GM23248 (cell line): ENCODE measurements at regions not wholly inside any gene's neighbourhood (a gene's known extent, or its start where the extent isn't known, plus 50 kb on each side); places are given as distances from the start of the nearest gene placed in this dataset.

ENCODE experiments used
- DNase-seq: peaks from one replicate; pipeline ENCODE4 v3.0.0-alpha.2; 2015
- H2AFZ ChIP-seq: fragments of 200-600 bp; sonication (generic); 2 replicates; pipeline ENCODE4 v1.6.1; 2016; ENCODE audit warnings: antibody characterized with exemption
- H3F3A ChIP-seq: fragments of 200-600 bp; sonication (generic); 2 replicates; pipeline ENCODE4 v1.6.1; 2016; ENCODE audit warnings: mild to moderate bottlenecking, antibody characterized with exemption, mixed run types; ENCODE audit not compliant: insufficient read depth
- H3K27ac ChIP-seq: fragments of 200-600 bp; sonication (generic); 2 replicates; pipeline ENCODE4 v1.5.1; 2016; ENCODE audit warnings: mild to moderate bottlenecking
- H3K27me3 ChIP-seq: fragments of 200-600 bp; sonication (generic); replicated peaks from 2 replicates; pipeline ENCODE4 v1.6.1; 2016; ENCODE audit warnings: mild to moderate bottlenecking; ENCODE audit not compliant: insufficient read depth
- H3K36me3 ChIP-seq: fragments of 200-600 bp; sonication (generic); 2 replicates; pipeline ENCODE4 v1.6.1; 2016; ENCODE audit warnings: low read depth, mild to moderate bottlenecking
- H3K4me1 ChIP-seq: fragments of 200-600 bp; sonication (generic); 2 replicates; pipeline ENCODE4 v1.6.1; 2016; ENCODE audit warnings: mild to moderate bottlenecking; ENCODE audit not compliant: insufficient read depth
- H3K4me2 ChIP-seq: fragments of 200-600 bp; sonication (generic); one replicate; pipeline ENCODE4 v1.6.1; 2016; ENCODE audit warnings: mild to moderate bottlenecking; ENCODE audit not compliant: unreplicated experiment
- H3K4me3 ChIP-seq: fragments of 200-600 bp; sonication (generic); 2 replicates; pipeline ENCODE4 v1.5.1; 2016; ENCODE audit warnings: mild to moderate bottlenecking
- H3K79me2 ChIP-seq: fragments of 200-600 bp; sonication (generic); 2 replicates; pipeline ENCODE4 v1.6.1; 2016; ENCODE audit warnings: mild to moderate bottlenecking; ENCODE audit not compliant: insufficient read depth
- H3K9ac ChIP-seq: fragments of 200-600 bp; sonication (generic); 2 replicates; pipeline ENCODE4 v1.6.1; 2016; ENCODE audit warnings: mild to moderate bottlenecking
- H3K9me2 ChIP-seq: fragments of 200-600 bp; sonication (generic); 2 replicates; pipeline ENCODE4 v1.6.1; 2016; ENCODE audit warnings: mixed run types, mild to moderate bottlenecking, moderate library complexity; ENCODE audit not compliant: insufficient read depth
- H3K9me3 ChIP-seq: fragments of 200-600 bp; sonication (generic); one replicate; pipeline ENCODE4 v1.6.1; 2017; ENCODE audit warnings: low read depth
- H4K20me1 ChIP-seq: fragments of 200-600 bp; sonication (generic); 2 replicates; pipeline ENCODE4 v1.6.0; 2016; ENCODE audit not compliant: insufficient read depth
- EZH2 ChIP-seq: fragments of 200-600 bp; sonication (generic); IDR thresholded peaks from 2 replicates; pipeline ENCODE4 v1.6.1; 2018; ENCODE audit warnings: antibody characterized with exemption, mild to moderate bottlenecking; ENCODE audit not compliant: insufficient read depth, poor library complexity, severe bottlenecking
- EZH2phosphoT487 ChIP-seq: fragments of 200-600 bp; sonication (generic); IDR thresholded peaks from 2 replicates; pipeline ENCODE4 v1.6.1; 2018; ENCODE audit warnings: antibody characterized with exemption, moderate library complexity, mild to moderate bottlenecking, low read depth; ENCODE audit not compliant: insufficient read depth
- WGBS, 2 experiments: methylation state at CpG; one replicate each; pipeline ENCODE4 v1.1.6; 2015 to 2017; ENCODE audit warnings: low lambda C conversion rate in 2 of 2, low coverage in 1 of 2; ENCODE audit errors: missing lambda C conversion rate in 2 of 2; 5-methylcytosine and 5-hydroxymethylcytosine counted together
- in situ Hi-C: fragments of 300-500 bp; cut with MboI; formaldehyde crosslinking; loops from 2 replicates; pipeline ENCODE4 v1.15.0; 2020

- no peaks in the 10 kb centered on the region for H3K9me2 ChIP-seq
- H3K9me3 ChIP-seq = no peaks in the 10 kb centered on the region
- no peaks in the 10 kb centered on the region for H3F3A ChIP-seq
- H3K27ac ChIP-seq = no peak overlapping the region
- no peak overlapping the region for H3K4me3 ChIP-seq
- TF ChIP-seq EZH2phosphoT487 (no peak), EZH2 (peak; percentile 3)
- in situ Hi-C loops = no loop called here
- peaks cover 43% of the 10 kb centered on the region for H3K27me3 ChIP-seq
- WGBS, 2 experiments = 4 to 7% methylated on average over 25 to 30 of the region's 32 CpGs
- no peak overlapping the region for H3K4me2 ChIP-seq
- no peaks in the 10 kb centered on the region for H3K36me3 ChIP-seq
- no peaks in the 10 kb centered on the region for H4K20me1 ChIP-seq
- no peaks in the 10 kb centered on the region for H3K4me1 ChIP-seq
- no peak for DNase-seq
- no peak overlapping the region for H2AFZ ChIP-seq
- H3K9ac ChIP-seq = no peak overlapping the region
- H3K79me2 ChIP-seq = no peaks in the 10 kb centered on the region
Measured at GRCh38 chr20:62550087-62550632, 74.4 kb upstream of the GATA5 start.

- in situ Hi-C loops = no loop called here
- Histone ChIP-seq H3K9me2 (no peaks in the 10 kb centered on the region), H3K79me2 (no peaks in the 10 kb centered on the region), H2AFZ (no peak overlapping the region), H3K9me3 (no peaks in the 10 kb centered on the region), H3K4me1 (no peaks in the 10 kb centered on the region), H3K4me2 (no peak overlapping the region), H3F3A (no peaks in the 10 kb centered on the region), H3K4me3 (no peak overlapping the region), H3K27ac (no peak overlapping the region), H4K20me1 (no peaks in the 10 kb centered on the region), H3K27me3 (peaks cover 53% of the 10 kb centered on the region), H3K9ac (no peak overlapping the region), H3K36me3 (no peaks in the 10 kb centered on the region)
- WGBS, 2 experiments = 12 to 15% methylated on average over 30 to 46 of the region's 47 CpGs
- TF ChIP-seq EZH2phosphoT487 (peak; percentile 45; the same call in 1 of the 2 replicates), EZH2 (peak; percentile 34)
- DNase-seq = no peak
Measured at GRCh38 chr20:62551407-62552323, 75.9 kb upstream of the GATA5 start.

GRCh38 chr20:62552613-62553012 is 76.8 kb upstream of the GATA5 start:
- peaks cover 62% of the 10 kb centered on the region for H3K27me3 ChIP-seq
- H3K9me2 ChIP-seq = no peaks in the 10 kb centered on the region
- no peaks in the 10 kb centered on the region for H3K9me3 ChIP-seq
- H3F3A ChIP-seq = no peaks in the 10 kb centered on the region
- no peak overlapping the region for H3K9ac ChIP-seq
- no peak overlapping the region for H3K4me2 ChIP-seq
- no peak overlapping the region for H2AFZ ChIP-seq
- in situ Hi-C loops = no loop called here
- TF ChIP-seq EZH2 = no peak
- TF ChIP-seq EZH2phosphoT487 = no peak
- no peak for DNase-seq
- no peaks in the 10 kb centered on the region for H3K36me3 ChIP-seq
- no peaks in the 10 kb centered on the region for H4K20me1 ChIP-seq
- no peaks in the 10 kb centered on the region for H3K4me1 ChIP-seq
- no peak overlapping the region for H3K4me3 ChIP-seq
- no peaks in the 10 kb centered on the region for H3K79me2 ChIP-seq
- 58 to 59% methylated on average over 14 of the region's 14 CpGs for WGBS, 2 experiments
- no peak overlapping the region for H3K27ac ChIP-seq

- Histone ChIP-seq H3K9me2 (no peaks in the 10 kb centered on the region), H3K4me3 (no peak overlapping the region)
Measured at GRCh38 chr20:62553136-62553837, 77.5 kb upstream of the GATA5 start.

More at GRCh38 chr20:62553136-62553837, 77.5 kb upstream of the GATA5 start:
- WGBS, 2 experiments = 61 to 62% methylated on average over 32 to 33 of the region's 33 CpGs
- Histone ChIP-seq H2AFZ (no peak overlapping the region), H3K79me2 (no peaks in the 10 kb centered on the region), H3K27ac (no peak overlapping the region), H3K36me3 (no peaks in the 10 kb centered on the region), H3K9ac (no peak overlapping the region), H3K4me1 (no peaks in the 10 kb centered on the region), H4K20me1 (no peaks in the 10 kb centered on the region), H3K9me3 (no peaks in the 10 kb centered on the region), H3K27me3 (peaks cover 67% of the 10 kb centered on the region), H3K4me2 (no peak overlapping the region), H3F3A (no peaks in the 10 kb centered on the region)
- no peak for DNase-seq
- TF ChIP-seq EZH2 = no peak
- no peak for TF ChIP-seq EZH2phosphoT487
- in situ Hi-C loops = no loop called here
